ENCODE measurements at regions not wholly inside any gene's neighbourhood (a gene's known extent, or its start where the extent isn't known, plus 50 kb on each side); places are given as distances from the start of the nearest gene placed in this dataset.

GRCh38 chr12:11981121-11981733, 89.5 kb upstream of the BCL2L14 start:
- TF ChIP-seq, protein P1, sequence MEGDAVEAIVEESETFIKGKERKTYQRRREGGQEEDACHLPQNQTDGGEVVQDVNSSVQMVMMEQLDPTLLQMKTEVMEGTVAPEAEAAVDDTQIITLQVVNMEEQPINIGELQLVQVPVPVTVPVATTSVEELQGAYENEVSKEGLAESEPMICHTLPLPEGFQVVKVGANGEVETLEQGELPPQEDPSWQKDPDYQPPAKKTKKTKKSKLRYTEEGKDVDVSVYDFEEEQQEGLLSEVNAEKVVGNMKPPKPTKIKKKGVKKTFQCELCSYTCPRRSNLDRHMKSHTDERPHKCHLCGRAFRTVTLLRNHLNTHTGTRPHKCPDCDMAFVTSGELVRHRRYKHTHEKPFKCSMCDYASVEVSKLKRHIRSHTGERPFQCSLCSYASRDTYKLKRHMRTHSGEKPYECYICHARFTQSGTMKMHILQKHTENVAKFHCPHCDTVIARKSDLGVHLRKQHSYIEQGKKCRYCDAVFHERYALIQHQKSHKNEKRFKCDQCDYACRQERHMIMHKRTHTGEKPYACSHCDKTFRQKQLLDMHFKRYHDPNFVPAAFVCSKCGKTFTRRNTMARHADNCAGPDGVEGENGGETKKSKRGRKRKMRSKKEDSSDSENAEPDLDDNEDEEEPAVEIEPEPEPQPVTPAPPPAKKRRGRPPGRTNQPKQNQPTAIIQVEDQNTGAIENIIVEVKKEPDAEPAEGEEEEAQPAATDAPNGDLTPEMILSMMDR (conservative IDR thresholded peaks at IDR 0.05; ENCODE audit: low read length) = no peak
- TF ChIP-seq EZH2phosphoT487 (IDR thresholded peaks at IDR 0.05; ENCODE audit: borderline replicate concordance, low read depth, low read length) = no peak
